ENCODE measurements at regions not wholly inside any gene's neighbourhood (a gene's known extent, or its start where the extent isn't known, plus 50 kb on each side); places are given as distances from the start of the nearest gene placed in this dataset.

- no peak for DNase-seq (ENCODE audit: low spot score)
Observed at GRCh38 chr2:203789618-203790017, 78.0 kb upstream of the CTLA4 start.

GRCh38 chr2:203790134-203790852 is 77.3 kb upstream of the CTLA4 start:
- DNase-seq (ENCODE audit: low spot score): no peak

- no peak for DNase-seq (ENCODE audit: low spot score)
Observed at GRCh38 chr2:203796248-203797010, 71.1 kb upstream of the CTLA4 start.

- DNase-seq (ENCODE audit: low spot score): no peak
Observed at GRCh38 chr2:203797276-203797675, 70.3 kb upstream of the CTLA4 start.

DNA sequence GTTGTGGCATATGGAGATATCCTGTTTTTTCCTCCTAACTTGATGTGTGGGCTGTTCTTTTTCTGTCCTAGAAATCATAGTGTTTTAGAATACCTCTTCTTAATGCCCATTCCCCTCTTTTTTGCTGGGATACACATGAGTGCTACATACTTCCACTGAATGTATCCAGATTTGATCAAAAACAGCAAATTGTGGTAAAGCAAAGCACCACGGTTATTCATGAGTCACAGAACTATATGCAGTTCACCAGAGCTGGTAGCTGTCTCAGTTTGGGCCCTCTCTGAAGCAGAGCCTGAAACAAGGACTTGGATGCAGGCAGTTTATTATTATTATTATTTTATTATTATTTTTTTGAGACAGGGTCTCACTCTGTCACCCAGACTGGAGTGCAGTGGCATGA is 69.9 kb upstream of the CTLA4 start:
- DNase-seq (ENCODE audit: low spot score): no peak

- no peak for DNase-seq (ENCODE audit: low spot score)
Observed at GRCh38 chr2:203798296-203799087, 69.1 kb upstream of the CTLA4 start.

DNA sequence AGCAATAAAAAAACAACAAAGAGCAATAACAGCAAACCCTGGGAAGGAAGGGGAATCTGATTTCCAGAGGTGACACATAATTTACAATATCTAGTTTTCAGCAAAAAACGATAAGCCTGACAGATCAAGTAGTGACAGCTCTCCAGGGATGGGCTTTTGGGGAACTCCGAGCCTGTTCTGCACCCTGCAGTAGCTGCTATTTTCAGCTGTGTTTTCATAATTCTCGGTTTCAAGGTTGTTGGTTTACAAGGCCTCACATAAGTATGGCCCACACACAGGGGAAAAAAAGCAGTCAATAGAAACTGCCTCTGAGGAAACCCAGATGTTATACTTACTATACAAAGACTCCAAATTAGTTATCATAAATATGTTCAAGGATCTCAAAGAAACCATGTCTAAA is 67.7 kb upstream of the CTLA4 start:
- peak; percentile 15 for DNase-seq (ENCODE audit: low spot score)

DNA sequence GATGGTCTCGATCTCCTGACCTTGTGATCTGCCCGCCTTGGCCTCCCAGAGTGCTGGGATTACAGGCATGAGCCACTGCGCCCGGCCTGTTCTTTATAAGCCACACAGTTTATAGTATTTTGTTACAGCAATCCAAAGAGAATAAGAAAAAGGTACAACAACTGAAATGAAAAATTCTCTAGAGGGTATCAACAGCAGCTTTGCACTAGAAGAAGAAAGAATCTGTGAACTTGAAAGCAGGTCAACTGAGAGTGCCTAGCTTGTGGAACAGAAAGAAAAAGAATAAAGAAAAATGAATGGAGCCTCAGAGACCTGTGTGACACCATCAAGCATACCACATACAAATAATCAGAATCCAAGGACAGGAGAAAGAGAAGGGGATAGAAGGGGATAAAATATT is 66.8 kb upstream of the CTLA4 start:
- DNase-seq (ENCODE audit: low spot score): no peak

GRCh38 chr2:203802342-203803052 is 65.1 kb upstream of the CTLA4 start:
- no peak for DNase-seq (ENCODE audit: low spot score)

DNA sequence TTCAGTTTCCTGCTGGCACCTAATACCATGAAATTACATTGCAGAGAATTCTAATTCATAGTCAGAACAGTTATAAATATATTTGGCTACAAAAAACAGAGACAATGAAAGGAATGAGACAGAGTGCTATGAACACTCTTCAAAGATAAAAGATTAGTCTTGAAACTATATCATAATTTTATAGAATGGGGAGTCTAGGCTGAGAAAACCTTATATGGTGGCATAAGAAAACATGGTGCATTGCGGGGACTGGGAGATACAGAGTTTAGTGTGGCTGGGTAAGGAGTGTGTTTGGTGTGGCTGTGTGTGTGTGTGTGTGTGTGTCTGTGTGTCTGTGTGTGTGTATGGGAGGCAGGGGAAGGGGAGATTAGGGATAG is 64.5 kb upstream of the CTLA4 start:
- no peak for DNase-seq (ENCODE audit: low spot score)

DNA sequence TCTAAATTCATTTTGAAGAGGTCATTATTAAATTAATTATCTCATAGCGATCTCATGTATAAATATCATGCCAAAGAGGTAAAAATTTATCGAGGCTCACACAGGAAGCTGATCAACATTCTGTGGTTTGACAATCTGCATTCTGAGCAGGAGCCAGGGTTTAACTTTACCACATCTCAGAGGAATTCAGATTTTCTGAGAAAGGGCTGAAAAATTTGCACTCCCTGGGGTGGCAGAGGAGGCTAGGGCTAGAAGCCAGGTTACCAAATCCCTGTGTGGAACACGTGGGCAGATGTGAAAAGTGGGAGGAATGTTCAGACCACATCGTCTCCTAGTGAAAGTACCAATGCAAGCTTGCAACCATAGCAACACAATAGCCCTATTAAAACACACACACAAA is 63.5 kb upstream of the CTLA4 start:
- DNase-seq (ENCODE audit: low spot score): no peak

- DNase-seq (ENCODE audit: low spot score): no peak
Observed at GRCh38 chr2:203804764-203805485, 62.6 kb upstream of the CTLA4 start.

GRCh38 chr2:203805486-203805838 is 62.1 kb upstream of the CTLA4 start:
- DNase-seq (ENCODE audit: low spot score): no peak

- no peak for DNase-seq (ENCODE audit: low spot score)
Observed at GRCh38 chr2:203806761-203807160, 60.8 kb upstream of the CTLA4 start.

DNA sequence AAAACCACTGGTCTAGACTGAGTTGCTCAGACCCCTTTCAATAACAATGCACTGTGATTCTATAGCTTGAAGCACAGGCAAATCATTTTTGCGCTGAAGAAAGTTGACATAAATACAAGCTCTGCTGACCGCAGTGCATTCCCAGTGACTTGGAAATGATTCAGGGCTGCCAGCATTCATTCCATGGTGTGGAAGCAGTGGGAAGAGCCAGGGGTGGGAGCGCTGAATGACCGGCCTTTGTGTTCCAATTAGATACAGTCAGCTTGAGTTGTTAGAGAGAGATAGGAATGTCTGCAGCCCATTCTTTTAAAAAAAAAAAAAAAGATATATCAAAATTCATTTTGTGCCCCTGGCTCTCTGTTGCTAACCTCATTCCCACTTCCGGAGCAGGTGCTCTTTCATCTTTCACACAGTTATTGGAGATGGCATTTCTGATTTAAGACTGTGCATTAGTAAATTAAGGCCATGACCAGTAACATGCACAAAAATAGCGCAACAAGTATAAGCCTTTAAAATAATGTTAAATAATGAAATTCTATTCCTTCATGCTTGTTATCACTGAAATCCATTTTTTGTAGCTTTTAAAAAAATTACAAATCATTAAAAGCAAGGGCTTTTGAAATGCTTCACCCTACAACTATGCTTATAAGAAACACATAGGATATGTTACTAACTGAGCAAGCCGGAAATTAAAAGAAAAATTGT is 59.4 kb upstream of the CTLA4 start:
- DNase-seq (ENCODE audit: low spot score): no peak

- DNase-seq (ENCODE audit: low spot score): no peak
Observed at GRCh38 chr2:203809084-203809521, 58.5 kb upstream of the CTLA4 start.

- no peak for DNase-seq (ENCODE audit: low spot score)
Observed at GRCh38 chr2:203809991-203810510, 57.5 kb upstream of the CTLA4 start.

DNA sequence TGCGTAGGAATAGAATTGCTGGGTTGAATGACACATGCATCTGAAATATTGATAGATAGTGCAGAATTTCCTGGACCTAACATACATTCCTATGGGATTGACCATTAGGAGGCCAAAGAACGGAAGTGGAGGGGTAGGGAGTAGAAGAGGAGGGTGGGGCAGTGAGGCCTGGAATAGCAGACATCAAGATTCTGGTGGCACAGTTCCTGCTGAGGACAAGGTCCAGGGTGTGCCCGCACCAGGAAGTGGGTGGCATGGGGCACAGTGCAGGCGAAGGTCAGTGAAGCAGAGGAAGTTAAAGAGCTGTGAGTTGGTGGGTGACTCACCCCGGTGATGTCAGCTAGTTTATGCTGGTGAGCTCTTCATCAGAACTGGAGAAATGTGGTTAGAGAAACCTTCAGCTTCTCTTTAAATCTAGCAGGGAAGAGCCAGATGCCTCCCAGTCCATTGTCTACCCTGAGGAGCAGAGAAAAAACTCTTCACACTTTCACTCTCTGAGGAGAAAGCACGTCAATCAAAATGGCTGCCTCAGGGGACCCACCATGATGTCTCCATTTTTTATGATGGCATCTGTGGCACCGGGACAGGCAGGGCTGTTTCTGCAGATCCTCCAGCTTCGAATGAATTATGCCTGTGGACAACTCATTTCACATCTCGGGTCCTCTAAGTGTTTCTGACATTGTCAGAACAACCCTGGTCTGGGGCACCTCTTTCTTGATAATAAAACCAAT is 55.9 kb upstream of the CTLA4 start:
- no peak for DNase-seq (ENCODE audit: low spot score)

- DNase-seq (ENCODE audit: low spot score): no peak
Observed at GRCh38 chr2:203812294-203813221, 55.0 kb upstream of the CTLA4 start.

All from NAMALWA (cell line).